ENCODE measurements at regions not wholly inside any gene's neighbourhood (a gene's known extent, or its start where the extent isn't known, plus 50 kb on each side); places are given as distances from the start of the nearest gene placed in this dataset.

DNA sequence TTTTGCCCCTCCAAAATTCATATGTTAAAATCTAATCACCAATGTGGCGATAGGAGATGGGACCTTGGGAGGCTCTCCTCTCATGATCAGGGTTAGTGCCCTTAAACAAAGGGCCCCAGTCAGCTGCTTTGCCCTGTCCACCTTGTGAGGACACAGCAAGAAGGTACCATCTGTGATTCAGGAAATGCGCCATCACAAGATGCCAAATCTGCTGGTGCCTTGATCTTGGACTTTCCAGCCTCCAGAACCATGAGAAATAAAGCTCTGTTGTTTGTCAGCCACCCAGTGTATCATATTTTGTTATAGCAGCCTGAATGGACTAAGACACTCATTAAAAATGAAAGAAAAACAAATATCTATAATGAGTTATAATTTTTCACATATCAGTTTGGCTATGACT is 63.0 kb upstream of the NKD1 start:
- Histone ChIP-seq H3K9me3 (ENCODE audit: control insufficient read depth in 2 of 2, insufficient read depth in 1 of 2, low read depth in 1 of 2, low read length in 1 of 2) (peaks cover 0 to under 1% of the 10 kb centered on the region in 2 donors), H3K27ac (ENCODE audit: low read depth in 1 of 3, low read length in 2 of 3) (no peak overlapping the region), H3K4me1 (ENCODE audit: control insufficient read depth in 3 of 3, insufficient read depth in 2 of 3, low read depth in 1 of 3, low read length in 2 of 3) (no peaks in the 10 kb centered on the region), H3K4me3 (ENCODE audit: low read depth in 1 of 3, low read length in 3 of 3) (no peak overlapping the region), H3K27me3 (ENCODE audit: control insufficient read depth in 3 of 3, insufficient read depth in 3 of 3, low read length in 3 of 3) (peaks cover 0 to 3% (median 0%) of the 10 kb centered on the region in 3 donors), H3K36me3 (ENCODE audit: control insufficient read depth in 3 of 3, insufficient read depth in 2 of 3, low read depth in 1 of 3, low read length in 3 of 3) (no peaks in the 10 kb centered on the region)
- no peak for FAIRE-seq
- 85 to 98% (median 91%) methylated on average over 2 of the region's 2 CpGs for WGBS, 3 donors
- DNase-seq, result no peak

DNA sequence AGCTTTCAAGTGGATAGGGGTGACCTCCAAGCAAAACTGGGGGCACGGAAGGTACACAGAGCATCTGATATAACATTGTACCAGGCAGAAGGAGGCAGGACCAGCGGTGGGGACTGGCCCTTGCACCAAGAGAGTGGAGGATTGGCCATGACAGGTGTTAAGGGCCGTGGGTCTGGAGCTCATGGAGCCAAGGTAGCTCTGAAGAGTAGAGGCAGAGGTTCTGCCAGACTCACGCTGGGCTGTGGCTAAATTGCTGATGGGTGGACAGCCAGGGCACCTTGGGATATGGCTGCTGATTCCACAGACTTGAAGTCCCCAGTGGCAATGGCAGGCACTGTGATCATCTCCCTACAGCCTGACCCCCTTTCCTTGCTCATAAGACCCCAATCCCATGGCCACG is 65.9 kb upstream of the NKD1 start:
- FAIRE-seq, result no peak
- peaks cover 0 to 3% (median 0%) of the 10 kb centered on the region in 3 donors for H3K27me3 ChIP-seq (ENCODE audit: control insufficient read depth in 3 of 3, insufficient read depth in 3 of 3, low read length in 3 of 3)

DNA sequence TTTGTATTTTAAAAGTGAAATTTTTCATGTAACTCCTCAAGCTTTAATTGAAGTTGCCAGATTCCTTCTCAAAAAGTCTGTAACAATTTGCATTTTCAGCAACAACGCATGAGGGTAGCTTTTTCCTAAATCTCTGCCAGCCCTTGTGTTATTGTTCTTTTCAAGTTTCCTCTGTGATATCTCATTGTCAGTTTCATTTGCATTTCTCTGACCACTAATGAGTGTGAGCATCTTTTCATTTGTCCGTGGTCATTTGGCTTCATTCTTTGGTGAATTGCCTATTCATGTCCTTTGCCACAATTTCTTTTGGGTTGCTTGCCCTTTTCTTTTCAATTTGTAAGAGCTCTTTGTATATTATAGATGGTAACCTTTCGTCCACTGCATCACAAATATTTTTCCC is 68.0 kb upstream of the NKD1 start:
- FAIRE-seq (no peak), DNase-seq (no peak)
- Histone ChIP-seq H3K4me3 (ENCODE audit: low read depth in 1 of 3, low read length in 3 of 3) (no peak overlapping the region), H3K9me3 (ENCODE audit: control insufficient read depth in 2 of 2, insufficient read depth in 1 of 2, low read depth in 1 of 2, low read length in 1 of 2) (no peaks in the 10 kb centered on the region), H3K27ac (ENCODE audit: low read depth in 1 of 3, low read length in 2 of 3) (no peak overlapping the region), H3K4me1 (ENCODE audit: control insufficient read depth in 3 of 3, insufficient read depth in 2 of 3, low read depth in 1 of 3, low read length in 2 of 3) (no peaks in the 10 kb centered on the region), H3K36me3 (ENCODE audit: control insufficient read depth in 3 of 3, insufficient read depth in 2 of 3, low read depth in 1 of 3, low read length in 3 of 3) (no peaks in the 10 kb centered on the region), H3K27me3 (ENCODE audit: control insufficient read depth in 3 of 3, insufficient read depth in 3 of 3, low read length in 3 of 3) (peaks cover 0 to 3% (median 0%) of the 10 kb centered on the region in 3 donors)
- 77 to 85% (median 77%) methylated on average over 3 of the region's 3 CpGs for WGBS, 3 donors

More for the DNA sequence above, 65.9 kb upstream of the NKD1 start:
- Histone ChIP-seq H3K9me3 (ENCODE audit: control insufficient read depth in 2 of 2, insufficient read depth in 1 of 2, low read depth in 1 of 2, low read length in 1 of 2) (no peaks in the 10 kb centered on the region), H3K4me3 (ENCODE audit: low read depth in 1 of 3, low read length in 3 of 3) (no peak overlapping the region), H3K4me1 (ENCODE audit: control insufficient read depth in 3 of 3, insufficient read depth in 2 of 3, low read depth in 1 of 3, low read length in 2 of 3) (no peaks in the 10 kb centered on the region), H3K36me3 (ENCODE audit: control insufficient read depth in 3 of 3, insufficient read depth in 2 of 3, low read depth in 1 of 3, low read length in 3 of 3) (no peaks in the 10 kb centered on the region), H3K27ac (ENCODE audit: low read depth in 1 of 3, low read length in 2 of 3) (no peak overlapping the region)
- WGBS, 3 donors, result 81 to 85% (median 82%) methylated on average over 5 of the region's 5 CpGs
- no peak for DNase-seq

DNA sequence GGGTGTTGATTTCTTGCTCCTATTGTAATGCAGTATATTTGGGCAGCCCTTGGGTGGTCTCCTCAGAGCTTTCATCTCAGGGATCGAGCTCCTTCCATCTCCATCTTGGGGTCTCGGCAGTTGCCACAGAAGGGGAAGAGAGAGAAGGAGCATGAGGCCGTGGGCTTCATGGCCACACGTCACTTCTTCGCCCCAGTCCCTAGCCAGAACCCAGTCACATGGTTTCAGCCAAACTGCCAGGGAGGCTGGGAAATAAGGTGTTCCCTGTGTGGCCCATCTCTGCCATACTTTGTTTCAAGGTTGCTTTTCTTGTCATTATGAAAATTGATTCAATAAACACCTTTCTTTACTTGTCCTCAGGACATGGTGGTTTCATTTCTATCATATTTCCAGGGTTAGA is 68.4 kb upstream of the NKD1 start:
- no peak overlapping the region for H3K4me3 ChIP-seq (ENCODE audit: low read depth in 1 of 3, low read length in 3 of 3)
- 87 to 92% (median 89%) methylated on average over 5 of the region's 5 CpGs for WGBS, 3 donors
- H3K9me3 ChIP-seq (ENCODE audit: control insufficient read depth in 2 of 2, insufficient read depth in 1 of 2, low read depth in 1 of 2, low read length in 1 of 2), result no peaks in the 10 kb centered on the region
- FAIRE-seq (no peak), DNase-seq (no peak)
- H3K4me1 ChIP-seq (ENCODE audit: control insufficient read depth in 3 of 3, insufficient read depth in 2 of 3, low read depth in 1 of 3, low read length in 2 of 3), result no peaks in the 10 kb centered on the region
- H3K27me3 ChIP-seq (ENCODE audit: control insufficient read depth in 3 of 3, insufficient read depth in 3 of 3, low read length in 3 of 3), result peaks cover 0 to 3% (median 0%) of the 10 kb centered on the region in 3 donors
- H3K36me3 ChIP-seq (ENCODE audit: control insufficient read depth in 3 of 3, insufficient read depth in 2 of 3, low read depth in 1 of 3, low read length in 3 of 3), result no peaks in the 10 kb centered on the region
- no peak overlapping the region for H3K27ac ChIP-seq (ENCODE audit: low read depth in 1 of 3, low read length in 2 of 3)

DNA sequence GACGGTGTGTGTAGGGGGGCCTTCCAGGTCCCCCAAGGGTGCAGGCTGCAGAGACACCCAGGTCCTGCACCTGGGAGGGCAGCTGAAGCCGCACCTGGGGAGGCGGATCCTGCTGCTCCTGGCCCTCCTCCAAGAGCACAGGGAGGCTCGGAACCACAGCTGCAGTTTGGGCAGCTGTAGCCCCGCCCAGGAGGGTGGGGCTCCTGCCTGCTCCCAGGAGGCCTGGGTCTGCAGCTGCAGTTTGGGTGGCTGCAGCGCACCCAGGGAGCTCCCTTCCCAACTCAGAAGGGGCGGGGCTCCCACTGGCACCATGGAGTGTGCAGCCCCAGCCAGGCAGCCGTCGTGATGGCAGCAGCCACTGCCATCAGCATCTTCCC is 69.4 kb upstream of the NKD1 start:
- H3K9me3 ChIP-seq (ENCODE audit: control insufficient read depth in 2 of 2, insufficient read depth in 1 of 2, low read depth in 1 of 2, low read length in 1 of 2), result no peaks in the 10 kb centered on the region
- H3K27me3 ChIP-seq (ENCODE audit: control insufficient read depth in 3 of 3, insufficient read depth in 3 of 3, low read length in 3 of 3), result no peaks in the 10 kb centered on the region
- H3K36me3 ChIP-seq (ENCODE audit: control insufficient read depth in 3 of 3, insufficient read depth in 2 of 3, low read depth in 1 of 3, low read length in 3 of 3), result no peaks in the 10 kb centered on the region
- H3K4me1 ChIP-seq (ENCODE audit: control insufficient read depth in 3 of 3, insufficient read depth in 2 of 3, low read depth in 1 of 3, low read length in 2 of 3), result no peaks in the 10 kb centered on the region
- H3K27ac ChIP-seq (ENCODE audit: low read depth in 1 of 3, low read length in 2 of 3), result no peak overlapping the region
- H3K4me3 ChIP-seq (ENCODE audit: low read depth in 1 of 3, low read length in 3 of 3), result no peak overlapping the region
- 13 to 48% (median 19%) methylated on average over 8 to 9 of the region's 9 CpGs for whole genome bisulfite sequencing, 3 donors
- FAIRE-seq (no peak), DNase-seq (peak in 1 of 2 donors; percentile 18)

DNA sequence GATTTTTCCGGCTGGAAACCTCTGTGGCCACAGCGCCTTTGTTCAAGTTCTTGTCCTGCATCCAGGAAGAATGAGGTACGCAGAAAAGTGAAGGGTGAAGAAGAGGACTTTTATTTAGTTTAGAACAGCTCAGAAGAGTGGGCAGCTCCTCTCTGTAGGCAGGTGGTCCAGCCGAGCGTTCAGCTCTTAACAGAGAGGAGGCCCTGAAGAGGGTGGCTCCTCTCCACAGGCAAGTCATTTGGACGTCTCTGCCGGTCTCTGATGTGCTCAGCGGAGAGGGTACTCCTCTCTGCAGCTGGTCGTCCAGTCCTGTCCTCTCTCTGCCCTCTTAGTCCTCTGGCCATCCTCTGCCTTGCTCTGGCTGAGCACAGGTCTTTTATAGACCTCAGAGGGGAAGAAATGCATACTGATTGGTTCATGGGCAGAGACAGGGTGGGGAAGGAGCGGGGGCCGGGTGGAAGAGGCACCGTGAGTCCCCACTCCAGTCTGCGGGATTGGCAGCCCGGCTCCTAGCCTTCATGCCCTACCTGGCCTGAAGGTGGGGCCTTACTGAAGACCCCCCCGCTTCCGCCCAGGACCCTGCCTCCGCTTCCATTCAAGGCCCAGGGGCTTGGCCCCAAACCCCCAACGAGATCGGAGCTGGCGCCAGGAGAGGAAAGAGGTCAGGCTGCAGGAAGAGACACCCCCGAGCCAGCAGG is 70.0 kb upstream of the NKD1 start:
- DNase-seq (no peak), FAIRE-seq (no peak)
- Histone ChIP-seq H3K4me1 (ENCODE audit: control insufficient read depth in 3 of 3, insufficient read depth in 2 of 3, low read depth in 1 of 3, low read length in 2 of 3) (no peaks in the 10 kb centered on the region), H3K27ac (ENCODE audit: low read depth in 1 of 3, low read length in 2 of 3) (no peak overlapping the region), H3K36me3 (ENCODE audit: control insufficient read depth in 3 of 3, insufficient read depth in 2 of 3, low read depth in 1 of 3, low read length in 3 of 3) (no peaks in the 10 kb centered on the region), H3K27me3 (ENCODE audit: control insufficient read depth in 3 of 3, insufficient read depth in 3 of 3, low read length in 3 of 3) (no peaks in the 10 kb centered on the region), H3K4me3 (ENCODE audit: low read depth in 1 of 3, low read length in 3 of 3) (no peak overlapping the region), H3K9me3 (ENCODE audit: control insufficient read depth in 2 of 2, insufficient read depth in 1 of 2, low read depth in 1 of 2, low read length in 1 of 2) (no peaks in the 10 kb centered on the region)
- WGBS, 3 donors, result 25 to 66% (median 39%) methylated on average over 21 of the region's 21 CpGs

DNA sequence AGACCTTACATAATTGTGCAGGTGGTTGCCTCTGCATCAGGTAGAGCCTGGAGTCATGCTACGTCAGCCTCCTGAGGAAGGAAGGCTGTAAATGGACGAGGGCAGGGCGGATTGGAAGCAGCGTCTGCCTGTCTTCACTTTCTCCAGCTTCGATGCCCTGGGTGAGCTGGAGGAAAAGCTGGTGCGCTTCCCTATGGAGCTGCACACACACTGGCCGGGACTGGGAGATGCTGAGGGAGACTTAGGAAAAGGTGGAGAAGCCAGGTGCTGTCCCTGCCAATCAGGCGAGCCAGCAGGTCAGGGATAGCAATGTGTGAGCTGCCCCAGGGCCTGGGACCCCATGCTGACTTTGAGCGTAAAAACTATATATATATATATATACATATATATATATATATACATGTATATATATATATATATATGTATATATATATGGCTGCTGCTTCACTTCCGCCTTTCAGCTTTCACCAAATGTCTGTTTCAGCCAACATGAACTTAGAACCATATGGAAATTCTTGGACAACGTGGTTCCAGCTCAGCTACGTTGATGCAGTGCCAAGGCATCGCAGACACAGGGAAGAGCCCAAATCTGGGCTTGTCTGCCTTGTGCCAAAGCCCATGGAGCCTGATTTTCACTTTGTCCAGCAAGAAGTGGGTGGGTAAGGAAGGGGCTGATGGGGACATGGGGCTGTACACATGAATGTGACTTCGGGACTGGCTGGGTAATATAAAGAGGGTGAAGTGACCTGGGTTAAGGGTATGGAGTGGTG is 71.5 kb upstream of the NKD1 start:
- H3K9me3 ChIP-seq (ENCODE audit: control insufficient read depth in 2 of 2, insufficient read depth in 1 of 2, low read depth in 1 of 2, low read length in 1 of 2), result no peaks in the 10 kb centered on the region
- H3K36me3 ChIP-seq (ENCODE audit: control insufficient read depth in 3 of 3, insufficient read depth in 2 of 3, low read depth in 1 of 3, low read length in 3 of 3), result no peaks in the 10 kb centered on the region
- FAIRE-seq (no peak), DNase-seq (no peak)
- H3K4me1 ChIP-seq (ENCODE audit: control insufficient read depth in 3 of 3, insufficient read depth in 2 of 3, low read depth in 1 of 3, low read length in 2 of 3), result no peaks in the 10 kb centered on the region
- no peaks in the 10 kb centered on the region for H3K27me3 ChIP-seq (ENCODE audit: control insufficient read depth in 3 of 3, insufficient read depth in 3 of 3, low read length in 3 of 3)
- H3K4me3 ChIP-seq (ENCODE audit: low read depth in 1 of 3, low read length in 3 of 3), result no peak overlapping the region
- WGBS, 3 donors, result 77 to 80% (median 78%) methylated on average over 14 of the region's 14 CpGs
- H3K27ac ChIP-seq (ENCODE audit: low read depth in 1 of 3, low read length in 2 of 3), result no peak overlapping the region

DNA sequence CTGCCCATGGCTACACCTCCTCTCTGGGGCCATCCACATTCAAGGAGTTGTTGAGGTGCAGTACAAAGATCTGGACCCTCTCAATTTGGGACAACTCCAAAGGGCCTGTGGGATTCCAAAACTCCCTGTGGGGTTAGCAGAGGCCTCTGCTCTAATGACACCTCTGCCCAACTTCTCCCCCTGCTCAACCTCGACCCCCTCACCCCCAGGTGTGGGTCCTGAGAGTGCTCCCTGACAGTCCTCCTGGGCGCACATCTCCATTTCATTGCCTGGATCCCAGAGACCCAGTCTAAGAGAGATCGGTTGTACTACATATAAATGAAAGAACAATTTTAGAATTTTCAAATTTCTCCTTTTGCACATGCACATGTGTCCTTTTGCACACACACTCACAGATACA is 73.0 kb upstream of the NKD1 start:
- no peak for FAIRE-seq
- Histone ChIP-seq H3K4me1 (ENCODE audit: control insufficient read depth in 3 of 3, insufficient read depth in 2 of 3, low read depth in 1 of 3, low read length in 2 of 3) (no peaks in the 10 kb centered on the region), H3K36me3 (ENCODE audit: control insufficient read depth in 3 of 3, insufficient read depth in 2 of 3, low read depth in 1 of 3, low read length in 3 of 3) (no peaks in the 10 kb centered on the region), H3K9me3 (ENCODE audit: control insufficient read depth in 2 of 2, insufficient read depth in 1 of 2, low read depth in 1 of 2, low read length in 1 of 2) (peaks cover 0 to 2% of the 10 kb centered on the region in 2 donors), H3K27me3 (ENCODE audit: control insufficient read depth in 3 of 3, insufficient read depth in 3 of 3, low read length in 3 of 3) (no peaks in the 10 kb centered on the region), H3K4me3 (ENCODE audit: low read depth in 1 of 3, low read length in 3 of 3) (no peak overlapping the region), H3K27ac (ENCODE audit: low read depth in 1 of 3, low read length in 2 of 3) (no peak overlapping the region)
- no peak for DNase-seq
- 69 to 85% (median 72%) methylated on average over 3 of the region's 3 CpGs for WGBS, 3 donors
